Uterus (tissue), 3 donors: ENCODE measurements at regions not wholly inside any gene's neighbourhood (a gene's known extent, or its start where the extent isn't known, plus 50 kb on each side); places are given as distances from the start of the nearest gene placed in this dataset.
"Not testable (repeated sequence)": the region's sequence is repeated elsewhere in the genome, so short reads cannot be mapped to it uniquely, and the experiment has no call there.

ENCODE experiments used
- DNase-seq, 2 donors: peaks; one replicate each; pipeline ENCODE4 v3.0.0-alpha.2; 2019 to 2020
- H3K27ac ChIP-seq, 2 donors: fragments of 200-600 bp; sonication (generic); 1 replicate in 1 of 2; 2 replicates in 1 of 2; pipeline ENCODE4 v1.5.1; 2016 to 2018
- H3K27me3 ChIP-seq, 2 donors: fragments of 200-600 bp; sonication (generic); one replicate each; pipeline ENCODE4 v1.5.1; 2018 to 2019; ENCODE audit warnings: control low read depth in 1 of 2
- H3K36me3 ChIP-seq, 2 donors: fragments of 200-600 bp; sonication (generic); one replicate each; pipeline ENCODE4 v1.5.1; 2019; ENCODE audit warnings: control low read depth in 1 of 2
- H3K4me1 ChIP-seq, 2 donors: fragments of 200-600 bp; sonication (generic); one replicate each; pipeline ENCODE4 v1.5.1; 2018 to 2019; ENCODE audit warnings: control low read depth in 1 of 2
- H3K4me3 ChIP-seq, 2 donors: fragments of 200-600 bp; sonication (generic); 1 replicate in 1 of 2; 2 replicates in 1 of 2; pipeline ENCODE4 v1.5.1; 2018 to 2019; ENCODE audit warnings: mild to moderate bottlenecking in 1 of 2
- H3K9me3 ChIP-seq, 2 donors: fragments of 200-600 bp; sonication (generic); one replicate each; pipeline ENCODE4 v1.5.1; 2019; ENCODE audit warnings: control low read depth in 1 of 2
- POLR2A ChIP-seq, 2 donors: fragments of 450-650 bp; IDR thresholded peaks; one replicate each; pipeline ENCODE4 v1.6.1; 2016; ENCODE audit warnings: antibody characterized with exemption in 2 of 2, mild to moderate bottlenecking in 1 of 2, moderate library complexity in 1 of 2
- intact Hi-C: fragments of 100-400 bp; cut with DNase I; formaldehyde crosslinking; loops from one replicate; pipeline ENCODE4 v1.15.1; 2023; ENCODE audit warnings: low total_unique reads
- TF ChIP-seq, protein P1 (sequence below), 4 experiments: fragments of 200-600 bp in 2 of 4; fragments of 450-650 bp in 2 of 4; sonication (generic) in 2 of 4; IDR thresholded peaks; one replicate each; pipeline ENCODE4 v1.5.1; 2016 to 2019; ENCODE audit warnings: antibody characterized with exemption in 4 of 4, mild to moderate bottlenecking in 2 of 4, moderate library complexity in 1 of 4
- donor health status: DM: yes; HTN: yes; CAD: no.

DNA sequence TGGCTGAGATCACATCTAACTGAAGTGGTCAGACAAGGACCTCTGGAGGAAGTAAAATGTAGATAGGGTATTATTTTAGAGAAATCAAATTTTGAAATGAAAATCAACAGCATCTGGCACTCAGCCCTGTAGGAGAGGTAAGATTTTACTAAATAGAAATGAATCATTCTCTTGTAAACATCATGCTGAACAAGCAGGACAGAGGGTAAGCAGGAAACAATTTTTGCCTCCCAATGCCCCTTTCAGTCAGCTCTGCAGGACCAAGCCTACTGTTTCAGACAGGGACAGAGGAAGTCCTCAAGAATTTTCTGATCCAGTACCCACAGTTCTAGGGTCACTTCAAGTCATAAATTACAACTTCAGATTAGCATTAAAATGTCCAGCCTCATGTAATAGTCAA, 190.1 kb downstream of the ESM1 start:
- Histone ChIP-seq H3K27ac (no peak overlapping the region), H3K36me3 (no peaks in the 10 kb centered on the region), H3K4me1 (no peaks in the 10 kb centered on the region), H3K4me3 (no peak overlapping the region), H3K9me3 (no peaks in the 10 kb centered on the region), H3K27me3 (no peaks in the 10 kb centered on the region)
- intact Hi-C loops = no loop called here
- no peak for DNase-seq
- TF ChIP-seq, protein P1, sequence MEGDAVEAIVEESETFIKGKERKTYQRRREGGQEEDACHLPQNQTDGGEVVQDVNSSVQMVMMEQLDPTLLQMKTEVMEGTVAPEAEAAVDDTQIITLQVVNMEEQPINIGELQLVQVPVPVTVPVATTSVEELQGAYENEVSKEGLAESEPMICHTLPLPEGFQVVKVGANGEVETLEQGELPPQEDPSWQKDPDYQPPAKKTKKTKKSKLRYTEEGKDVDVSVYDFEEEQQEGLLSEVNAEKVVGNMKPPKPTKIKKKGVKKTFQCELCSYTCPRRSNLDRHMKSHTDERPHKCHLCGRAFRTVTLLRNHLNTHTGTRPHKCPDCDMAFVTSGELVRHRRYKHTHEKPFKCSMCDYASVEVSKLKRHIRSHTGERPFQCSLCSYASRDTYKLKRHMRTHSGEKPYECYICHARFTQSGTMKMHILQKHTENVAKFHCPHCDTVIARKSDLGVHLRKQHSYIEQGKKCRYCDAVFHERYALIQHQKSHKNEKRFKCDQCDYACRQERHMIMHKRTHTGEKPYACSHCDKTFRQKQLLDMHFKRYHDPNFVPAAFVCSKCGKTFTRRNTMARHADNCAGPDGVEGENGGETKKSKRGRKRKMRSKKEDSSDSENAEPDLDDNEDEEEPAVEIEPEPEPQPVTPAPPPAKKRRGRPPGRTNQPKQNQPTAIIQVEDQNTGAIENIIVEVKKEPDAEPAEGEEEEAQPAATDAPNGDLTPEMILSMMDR (IDR thresholded peaks at IDR 0.05) = no peak
- TF ChIP-seq POLR2A (IDR thresholded peaks at IDR 0.05) = no peak

DNA sequence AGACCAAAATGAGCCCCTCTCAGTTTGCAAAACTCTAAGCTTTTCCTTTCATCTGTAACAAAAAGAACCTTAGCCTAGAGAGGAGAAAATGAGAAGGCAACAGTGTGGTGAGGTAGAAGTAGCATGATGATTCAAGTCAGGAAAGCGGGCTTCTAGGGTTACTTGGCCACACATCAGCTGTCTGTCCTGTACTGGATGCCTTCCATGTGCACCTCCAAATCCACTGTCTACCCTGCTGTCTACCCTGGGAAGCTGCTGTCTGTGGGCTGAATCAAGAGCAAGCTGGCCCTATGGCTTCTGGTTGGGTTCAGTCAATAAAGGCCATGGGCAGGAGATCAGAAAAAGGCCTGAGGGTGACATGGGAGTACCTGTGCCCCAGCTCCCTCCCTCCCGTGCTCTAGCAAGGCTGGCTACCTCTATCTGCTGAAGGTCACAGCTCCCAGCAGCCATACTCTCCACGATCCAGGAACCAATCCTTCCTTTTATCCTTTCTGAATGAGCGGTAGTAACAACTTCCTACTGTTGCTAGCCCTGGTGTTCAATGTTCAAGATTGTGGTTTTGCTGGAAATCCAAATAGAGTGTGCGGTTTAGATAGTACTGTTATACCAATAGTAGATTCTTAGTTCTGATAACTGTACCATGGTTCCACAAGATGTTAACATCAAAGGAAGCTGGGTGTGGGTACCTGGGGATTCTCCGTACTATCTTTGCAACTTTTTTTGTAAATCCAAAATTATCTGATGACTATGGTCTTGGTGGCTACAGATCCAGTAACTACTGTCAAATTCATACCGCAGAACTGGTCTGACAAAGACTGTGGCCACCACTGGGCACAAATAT, 191.0 kb downstream of the ESM1 start:
- H3K27me3 ChIP-seq = no peaks in the 10 kb centered on the region
- no peak overlapping the region for H3K27ac ChIP-seq
- no peaks in the 10 kb centered on the region for H3K36me3 ChIP-seq
- H3K9me3 ChIP-seq = no peaks in the 10 kb centered on the region
- TF ChIP-seq, protein P1 (IDR thresholded peaks at IDR 0.05) = no peak
- TF ChIP-seq POLR2A (IDR thresholded peaks at IDR 0.05) = no peak
- no peak for DNase-seq
- no peak overlapping the region for H3K4me3 ChIP-seq
- intact Hi-C loops = no loop called here
- no peaks in the 10 kb centered on the region for H3K4me1 ChIP-seq

DNA sequence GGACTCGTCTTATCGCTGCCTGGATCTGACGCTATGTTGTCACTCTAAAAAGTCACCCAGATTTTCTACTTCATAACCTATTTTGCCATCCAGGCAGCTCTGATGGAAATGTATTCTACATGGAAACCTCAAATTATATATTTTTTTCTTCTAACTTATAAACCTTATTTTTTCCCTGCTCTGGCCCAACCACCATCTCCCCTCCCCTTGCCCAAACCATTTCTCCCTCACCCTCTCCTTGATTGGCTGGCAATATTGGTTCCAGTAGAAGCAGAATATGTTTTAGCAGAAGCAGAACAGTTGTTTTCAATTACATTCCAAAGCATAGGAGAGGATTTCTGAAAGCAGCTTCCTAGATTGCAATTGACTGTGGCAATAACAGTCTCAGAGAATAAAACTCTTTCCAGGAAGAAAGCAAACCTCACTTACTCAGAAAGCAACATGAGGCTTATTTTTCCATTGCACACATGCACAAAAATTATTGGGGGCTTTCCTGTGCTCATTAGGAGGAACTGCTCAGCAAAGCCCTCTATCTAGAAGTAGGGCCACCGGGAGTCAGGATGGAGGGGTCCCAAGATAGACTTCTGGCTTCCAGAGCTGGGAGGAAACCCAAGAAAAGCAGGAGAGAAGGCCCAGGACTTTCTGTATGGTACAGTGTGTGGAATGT, 191.8 kb downstream of the ESM1 start:
- no peak for TF ChIP-seq POLR2A (IDR thresholded peaks at IDR 0.05)
- TF ChIP-seq, protein P1 (IDR thresholded peaks at IDR 0.05) = no peak
- no peak overlapping the region for H3K27ac ChIP-seq
- intact Hi-C loops = no loop called here
- no peaks in the 10 kb centered on the region for H3K9me3 ChIP-seq
- no peaks in the 10 kb centered on the region for H3K4me1 ChIP-seq
- H3K36me3 ChIP-seq = no peaks in the 10 kb centered on the region
- H3K4me3 ChIP-seq = no peak overlapping the region
- no peaks in the 10 kb centered on the region for H3K27me3 ChIP-seq
- DNase-seq = no peak

DNA sequence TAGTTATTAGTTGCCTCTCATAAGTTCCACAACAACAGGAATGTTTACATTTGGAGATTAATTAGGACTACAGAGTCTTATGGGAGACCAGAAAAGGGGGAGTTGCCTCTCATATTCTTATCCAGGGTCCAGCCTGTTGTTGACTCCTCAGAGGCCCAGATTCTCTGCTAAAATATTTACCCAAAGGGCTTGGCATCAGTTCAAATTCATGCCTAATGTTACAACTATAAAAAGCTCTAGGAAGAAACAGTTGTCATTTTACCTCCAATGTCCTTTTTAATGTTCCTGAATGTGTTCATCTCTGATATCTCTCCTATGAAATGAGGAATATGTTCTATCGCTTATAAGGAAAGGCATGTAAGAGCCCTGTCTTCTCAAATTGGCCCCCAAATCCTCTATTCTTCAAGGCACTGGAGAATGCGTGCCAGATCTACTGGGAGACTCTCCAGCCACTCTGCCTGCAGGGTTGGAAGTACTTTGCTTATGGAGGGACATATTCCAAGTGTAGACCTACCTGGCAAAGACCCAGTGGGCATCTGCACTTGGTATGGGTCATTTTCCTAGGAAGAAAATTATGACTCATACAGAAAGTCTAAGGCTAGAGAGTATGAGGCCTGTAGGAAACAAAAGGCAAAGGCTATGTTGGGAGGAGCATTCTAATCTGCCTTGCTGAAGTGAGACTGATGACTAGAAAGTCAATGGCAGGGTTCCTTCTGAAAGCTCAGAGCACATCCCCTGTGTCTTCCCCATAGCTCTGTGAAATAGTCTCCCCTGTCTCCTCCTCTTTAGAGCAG, 192.6 kb downstream of the ESM1 start:
- TF ChIP-seq, protein P1 (IDR thresholded peaks at IDR 0.05) = no peak
- TF ChIP-seq POLR2A (IDR thresholded peaks at IDR 0.05) = no peak
- H3K27ac ChIP-seq = no peak overlapping the region

DNA sequence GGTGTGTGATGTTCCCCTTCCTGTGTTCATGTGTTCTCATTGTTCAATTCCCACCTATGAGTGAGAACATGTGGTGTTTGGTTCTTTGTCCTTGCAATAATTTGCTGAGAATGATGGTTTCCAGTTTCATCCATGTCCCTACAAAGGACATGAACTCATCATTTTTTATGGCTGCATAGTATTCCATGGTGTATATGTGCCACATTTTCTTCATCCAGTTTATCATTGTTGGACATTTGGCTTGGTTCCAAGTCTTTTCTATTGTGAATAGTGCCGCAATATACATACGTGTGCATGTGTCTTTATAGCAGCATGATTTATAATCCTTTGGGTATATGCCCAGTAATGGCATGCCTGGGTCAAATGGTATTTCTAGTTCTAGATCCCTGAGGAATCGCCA, 197.5 kb downstream of the ESM1 start:
- H3K9me3 ChIP-seq, H3K36me3 ChIP-seq, intact Hi-C loops, H3K27me3 ChIP-seq, DNase-seq, H3K27ac ChIP-seq, H3K4me1 ChIP-seq, H3K4me3 ChIP-seq: not testable (repeated sequence)

More for the DNA sequence above, 192.6 kb downstream of the ESM1 start:
- Histone ChIP-seq H3K27me3 (no peaks in the 10 kb centered on the region), H3K4me1 (no peaks in the 10 kb centered on the region), H3K4me3 (no peak overlapping the region), H3K36me3 (no peaks in the 10 kb centered on the region), H3K9me3 (no peaks in the 10 kb centered on the region)
- intact Hi-C loops = no loop called here
- DNase-seq = no peak
